ENCODE measurements at regions not wholly inside any gene's neighbourhood (a gene's known extent, or its start where the extent isn't known, plus 50 kb on each side); places are given as distances from the start of the nearest gene placed in this dataset.
A peak's percentile ranks its signal among the peaks of the same experiment; 100 is the strongest.
"Not testable (repeated sequence)": the region's sequence is repeated elsewhere in the genome, so short reads cannot be mapped to it uniquely, and the experiment has no call there.

DNA sequence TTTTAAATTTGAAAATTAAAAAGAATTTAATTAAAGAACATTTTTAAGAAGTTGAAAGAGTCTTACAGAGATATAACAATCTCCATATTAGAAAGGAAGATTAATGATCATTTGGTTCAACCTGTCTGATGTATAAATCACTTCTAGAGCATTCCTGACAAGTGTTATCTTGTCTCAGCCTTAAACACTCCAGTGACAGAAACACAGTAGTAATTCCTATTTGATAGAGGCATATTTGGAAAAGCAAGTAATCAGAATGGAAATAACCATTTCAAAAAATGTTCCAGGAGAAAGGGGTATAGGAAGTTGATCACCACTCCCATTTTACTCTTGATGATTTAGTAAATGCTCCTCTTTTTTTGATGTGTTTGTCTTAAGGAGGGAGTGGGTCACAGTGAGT lies 213.1 kb upstream of the FAM3C start:
- DNase-seq: no peak
- intact Hi-C loops (cut with DNase I; ENCODE audit: low total_unique reads): no loop called here
- peaks cover 0 to 13% (median 0%) of the 10 kb centered on the region in 4 donors for H3K4me1 ChIP-seq
- in situ Hi-C loops (cut with MboI; ENCODE audit: low pct_ligation_motif_present in 1 of 4, low pct_unique_long_range_greater_than_20kb in 1 of 4, low sequenced_read_pairs in 3 of 4): loop anchor here in 3 of 4 donors (10.0 to 25.0 kb wide), 2 partner anchors 378 to 386 kb away; no protein-coding TSS in a partner anchor
- no peaks in the 10 kb centered on the region for H3K9me3 ChIP-seq
- no peak overlapping the region for H3K27ac ChIP-seq
- no peak overlapping the region for H3K4me3 ChIP-seq
- H3K36me3 ChIP-seq: no peaks in the 10 kb centered on the region
- H3K27me3 ChIP-seq: no peaks in the 10 kb centered on the region
- TF ChIP-seq POLR2AphosphoS5 (IDR thresholded peaks at IDR 0.05) (no peak), EP300 (IDR thresholded peaks at IDR 0.05; ENCODE audit: low read depth) (no peak), POLR2A (IDR thresholded peaks at IDR 0.05) (no peak)
- TF ChIP-seq, protein P1, sequence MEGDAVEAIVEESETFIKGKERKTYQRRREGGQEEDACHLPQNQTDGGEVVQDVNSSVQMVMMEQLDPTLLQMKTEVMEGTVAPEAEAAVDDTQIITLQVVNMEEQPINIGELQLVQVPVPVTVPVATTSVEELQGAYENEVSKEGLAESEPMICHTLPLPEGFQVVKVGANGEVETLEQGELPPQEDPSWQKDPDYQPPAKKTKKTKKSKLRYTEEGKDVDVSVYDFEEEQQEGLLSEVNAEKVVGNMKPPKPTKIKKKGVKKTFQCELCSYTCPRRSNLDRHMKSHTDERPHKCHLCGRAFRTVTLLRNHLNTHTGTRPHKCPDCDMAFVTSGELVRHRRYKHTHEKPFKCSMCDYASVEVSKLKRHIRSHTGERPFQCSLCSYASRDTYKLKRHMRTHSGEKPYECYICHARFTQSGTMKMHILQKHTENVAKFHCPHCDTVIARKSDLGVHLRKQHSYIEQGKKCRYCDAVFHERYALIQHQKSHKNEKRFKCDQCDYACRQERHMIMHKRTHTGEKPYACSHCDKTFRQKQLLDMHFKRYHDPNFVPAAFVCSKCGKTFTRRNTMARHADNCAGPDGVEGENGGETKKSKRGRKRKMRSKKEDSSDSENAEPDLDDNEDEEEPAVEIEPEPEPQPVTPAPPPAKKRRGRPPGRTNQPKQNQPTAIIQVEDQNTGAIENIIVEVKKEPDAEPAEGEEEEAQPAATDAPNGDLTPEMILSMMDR (IDR thresholded peaks at IDR 0.05): no peak

DNA sequence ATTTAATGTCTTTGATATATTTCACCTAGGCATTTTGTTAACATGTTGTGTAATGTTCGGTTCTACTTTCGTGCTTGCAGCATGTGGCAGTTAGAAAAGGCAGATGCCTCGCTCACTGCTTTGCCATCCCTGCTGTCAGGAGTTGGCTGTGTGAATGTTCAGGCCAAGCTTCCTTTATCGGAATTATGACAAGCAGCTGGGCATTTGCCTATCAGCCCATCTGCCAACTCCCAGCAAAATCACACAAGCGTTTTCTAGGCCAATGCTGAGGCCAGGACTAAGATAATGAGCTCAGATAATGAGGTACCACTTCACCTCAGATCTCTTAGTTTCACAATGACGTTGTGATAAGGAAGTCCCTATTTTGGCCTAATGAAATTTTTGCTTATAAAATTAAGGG lies 212.7 kb upstream of the FAM3C start:
- in situ Hi-C loops (cut with MboI; ENCODE audit: low pct_ligation_motif_present in 1 of 4, low pct_unique_long_range_greater_than_20kb in 1 of 4, low sequenced_read_pairs in 3 of 4): loop anchor here in 3 of 4 donors (10.0 to 25.0 kb wide), 2 partner anchors 379 to 386 kb away; no protein-coding TSS in a partner anchor

DNA sequence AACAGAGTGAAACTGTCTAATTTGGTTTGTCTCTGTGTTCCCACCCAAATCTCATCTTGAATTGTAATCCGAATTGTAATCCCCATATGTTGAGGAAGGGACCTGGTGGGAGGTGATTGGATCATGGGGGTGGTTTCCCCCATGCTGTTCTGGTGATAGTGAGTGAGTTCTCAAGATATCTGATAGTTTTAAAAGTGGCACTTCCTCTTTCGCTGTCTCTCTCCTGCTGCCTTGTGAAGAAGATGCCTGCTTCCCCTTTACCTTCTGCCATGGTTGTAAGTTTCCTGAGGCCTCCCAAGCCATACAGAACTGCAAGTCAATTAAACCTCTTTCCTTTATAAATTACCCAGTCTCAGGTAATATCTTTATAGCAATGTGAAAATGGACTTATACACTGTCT lies 212.1 kb upstream of the FAM3C start:
- H3K27me3 ChIP-seq; intact Hi-C loops (cut with DNase I; ENCODE audit: low total_unique reads); H3K27ac ChIP-seq; DNase-seq; H3K9me3 ChIP-seq; H3K4me3 ChIP-seq; H3K36me3 ChIP-seq: not testable (repeated sequence)
- H3K4me1 ChIP-seq: peaks cover 0 to 13% (median 0%) of the 10 kb centered on the region in 4 donors
- in situ Hi-C loops (cut with MboI; ENCODE audit: low pct_ligation_motif_present in 1 of 4, low pct_unique_long_range_greater_than_20kb in 1 of 4, low sequenced_read_pairs in 3 of 4): loop anchor here in 3 of 4 donors (10.0 to 25.0 kb wide), 2 partner anchors 379 to 387 kb away; no protein-coding TSS in a partner anchor
- WGBS, 2 donors (ENCODE audit: low coverage in 1 of 2): 77% methylated on average over 2 of the region's 2 CpGs; no CpG with 5 or more reads in 1 of the 2 donors

More for the DNA sequence above, 212.7 kb upstream of the FAM3C start:
- no peak overlapping the region for H3K4me3 ChIP-seq
- H3K9me3 ChIP-seq: no peaks in the 10 kb centered on the region
- 76 to 78% methylated on average over 6 of the region's 6 CpGs for WGBS, 2 donors (ENCODE audit: low coverage in 1 of 2)
- H3K4me1 ChIP-seq: peaks cover 0 to 13% (median 0%) of the 10 kb centered on the region in 4 donors
- no peak for DNase-seq
- H3K27ac ChIP-seq: no peak overlapping the region
- H3K36me3 ChIP-seq: no peaks in the 10 kb centered on the region
- H3K27me3 ChIP-seq: no peaks in the 10 kb centered on the region
- TF ChIP-seq EP300 (IDR thresholded peaks at IDR 0.05; ENCODE audit: low read depth) (no peak), POLR2A (IDR thresholded peaks at IDR 0.05) (no peak), POLR2AphosphoS5 (IDR thresholded peaks at IDR 0.05) (no peak)
- TF ChIP-seq, protein P1 (IDR thresholded peaks at IDR 0.05): no peak
- intact Hi-C loops (cut with DNase I; ENCODE audit: low total_unique reads): no loop called here

GRCh38 chr7:121605317-121605680 lies 209.2 kb upstream of the FAM3C start:
- 42 to 52% methylated on average over 3 of the region's 3 CpGs for WGBS, 2 donors (ENCODE audit: low coverage in 1 of 2)
- H3K36me3 ChIP-seq: no peaks in the 10 kb centered on the region
- H3K4me3 ChIP-seq: no peak overlapping the region
- no peak overlapping the region for H3K27ac ChIP-seq
- in situ Hi-C loops (cut with MboI; ENCODE audit: low pct_ligation_motif_present in 1 of 4, low pct_unique_long_range_greater_than_20kb in 1 of 4, low sequenced_read_pairs in 3 of 4) (loop anchor here in 3 of 4 donors (10.0 to 25.0 kb wide), 2 partner anchors 382 to 390 kb away; no protein-coding TSS in a partner anchor), intact Hi-C loops (cut with DNase I; ENCODE audit: low total_unique reads) (no loop called here)
- DNase-seq: no peak
- H3K9me3 ChIP-seq: no peaks in the 10 kb centered on the region
- no peak for TF ChIP-seq POLR2AphosphoS5 (IDR thresholded peaks at IDR 0.05)
- TF ChIP-seq EP300 (IDR thresholded peaks at IDR 0.05; ENCODE audit: low read depth): no peak
- TF ChIP-seq, protein P1 (IDR thresholded peaks at IDR 0.05): peak in 3 of 5 experiments; percentile 14 to 24 (median 22)
- no peak for TF ChIP-seq POLR2A (IDR thresholded peaks at IDR 0.05)
- H3K27me3 ChIP-seq: no peaks in the 10 kb centered on the region
- peaks cover 0 to 9% (median 0%) of the 10 kb centered on the region in 4 donors for H3K4me1 ChIP-seq

Data from transverse colon (tissue), 4 donors.